ENCODE measurements at regions not wholly inside any gene's neighbourhood (a gene's known extent, or its start where the extent isn't known, plus 50 kb on each side); places are given as distances from the start of the nearest gene placed in this dataset.
"Not testable (repeated sequence)": the region's sequence is repeated elsewhere in the genome, so short reads cannot be mapped to it uniquely, and the experiment has no call there.

GRCh38 chr18:1779587-1779986 lies 791.7 kb downstream of the METTL4 start:
- H3K4me3 ChIP-seq (ENCODE audit: insufficient read depth, low read depth, low read length): no peak overlapping the region
- no peak overlapping the region for H3K27ac ChIP-seq (ENCODE audit: low read depth, low read length)
- H2AFZ ChIP-seq (ENCODE audit: low read depth, low read length): no peak overlapping the region
- no peak for TF ChIP-seq CTCF (IDR thresholded peaks at IDR 0.05; ENCODE audit: insufficient read depth, low read depth, low read length)
- TF ChIP-seq EZH2 (IDR thresholded peaks at IDR 0.05; ENCODE audit: insufficient read depth, low read length): no peak
- H3K4me1 ChIP-seq (ENCODE audit: insufficient read depth, low read length): no peaks in the 10 kb centered on the region
- no peak overlapping the region for H3K9ac ChIP-seq (ENCODE audit: low read length)
- Mint-ChIP-seq H3K4me1 (ENCODE audit: low read depth, unreplicated experiment) (no peaks in the 10 kb centered on the region), H3K27ac (ENCODE audit: unreplicated experiment) (no peak overlapping the region), H3K36me3 (ENCODE audit: low read depth, unreplicated experiment) (no peaks in the 10 kb centered on the region), H3K4me3 (ENCODE audit: unreplicated experiment) (no peak overlapping the region), H3K27me3 (ENCODE audit: low read depth, unreplicated experiment) (no peaks in the 10 kb centered on the region), H3K9me3 (ENCODE audit: unreplicated experiment) (no peaks in the 10 kb centered on the region)
- FAIRE-seq: no peak
- H3K4me2 ChIP-seq (ENCODE audit: low read length): no peak overlapping the region
- H4K20me1 ChIP-seq (ENCODE audit: insufficient read depth, low read length): no peaks in the 10 kb centered on the region
- no peaks in the 10 kb centered on the region for H3K36me3 ChIP-seq (ENCODE audit: insufficient read depth, low read length)
- no peaks in the 10 kb centered on the region for H3K27me3 ChIP-seq (ENCODE audit: insufficient read depth, low read length)
- no peaks in the 10 kb centered on the region for H3K79me2 ChIP-seq (ENCODE audit: insufficient read depth, low read length)
- no peaks in the 10 kb centered on the region for H3K9me3 ChIP-seq (ENCODE audit: insufficient read depth, low read depth, low read length)
- DNase-seq (ENCODE audit: low read depth): no peak

- no peak for FAIRE-seq
- no peak overlapping the region for H2AFZ ChIP-seq (ENCODE audit: low read depth, low read length)
These were observed 787.2 kb downstream of the METTL4 start for GRCh38 chr18:1784113-1784512.

GRCh38 chr18:1785980-1786379 lies 785.3 kb downstream of the METTL4 start:
- H2AFZ ChIP-seq (ENCODE audit: low read depth, low read length); H3K36me3 ChIP-seq (ENCODE audit: insufficient read depth, low read length); H3K27me3 Mint-ChIP-seq (ENCODE audit: low read depth, unreplicated experiment); H3K36me3 Mint-ChIP-seq (ENCODE audit: low read depth, unreplicated experiment); H3K27ac Mint-ChIP-seq (ENCODE audit: unreplicated experiment); H3K79me2 ChIP-seq (ENCODE audit: insufficient read depth, low read length); H3K4me1 Mint-ChIP-seq (ENCODE audit: low read depth, unreplicated experiment); H3K4me2 ChIP-seq (ENCODE audit: low read length); FAIRE-seq; DNase-seq (ENCODE audit: low read depth); H3K4me1 ChIP-seq (ENCODE audit: insufficient read depth, low read length); H3K4me3 Mint-ChIP-seq (ENCODE audit: unreplicated experiment); H3K27me3 ChIP-seq (ENCODE audit: insufficient read depth, low read length); H3K9me3 ChIP-seq (ENCODE audit: insufficient read depth, low read depth, low read length); H3K4me3 ChIP-seq (ENCODE audit: insufficient read depth, low read depth, low read length); H3K9ac ChIP-seq (ENCODE audit: low read length); H3K27ac ChIP-seq (ENCODE audit: low read depth, low read length); H4K20me1 ChIP-seq (ENCODE audit: insufficient read depth, low read length): not testable (repeated sequence)
- peaks cover 15% of the 10 kb centered on the region for H3K9me3 Mint-ChIP-seq (ENCODE audit: unreplicated experiment)

More at GRCh38 chr18:1784113-1784512, 787.2 kb downstream of the METTL4 start:
- no peak overlapping the region for H3K4me2 ChIP-seq (ENCODE audit: low read length)
- H3K9ac ChIP-seq (ENCODE audit: low read length): no peak overlapping the region
- Mint-ChIP-seq H3K4me3 (ENCODE audit: unreplicated experiment) (no peak overlapping the region), H3K9me3 (ENCODE audit: unreplicated experiment) (peaks cover 15% of the 10 kb centered on the region), H3K27ac (ENCODE audit: unreplicated experiment) (no peak overlapping the region), H3K4me1 (ENCODE audit: low read depth, unreplicated experiment) (no peaks in the 10 kb centered on the region), H3K27me3 (ENCODE audit: low read depth, unreplicated experiment) (no peaks in the 10 kb centered on the region), H3K36me3 (ENCODE audit: low read depth, unreplicated experiment) (no peaks in the 10 kb centered on the region)
- H3K79me2 ChIP-seq (ENCODE audit: insufficient read depth, low read length): no peaks in the 10 kb centered on the region
- no peak for DNase-seq (ENCODE audit: low read depth)
- no peak overlapping the region for H3K27ac ChIP-seq (ENCODE audit: low read depth, low read length)
- H3K4me3 ChIP-seq (ENCODE audit: insufficient read depth, low read depth, low read length): no peak overlapping the region
- no peaks in the 10 kb centered on the region for H3K36me3 ChIP-seq (ENCODE audit: insufficient read depth, low read length)
- no peaks in the 10 kb centered on the region for H3K4me1 ChIP-seq (ENCODE audit: insufficient read depth, low read length)
- no peak for TF ChIP-seq CTCF (IDR thresholded peaks at IDR 0.05; ENCODE audit: insufficient read depth, low read depth, low read length)
- TF ChIP-seq EZH2 (IDR thresholded peaks at IDR 0.05; ENCODE audit: insufficient read depth, low read length): no peak
- H3K9me3 ChIP-seq (ENCODE audit: insufficient read depth, low read depth, low read length): no peaks in the 10 kb centered on the region
- no peaks in the 10 kb centered on the region for H4K20me1 ChIP-seq (ENCODE audit: insufficient read depth, low read length)
- H3K27me3 ChIP-seq (ENCODE audit: insufficient read depth, low read length): no peaks in the 10 kb centered on the region

Measured in astrocyte (in vitro differentiated cells and primary cell).